ENCODE measurements at regions not wholly inside any gene's neighbourhood (a gene's known extent, or its start where the extent isn't known, plus 50 kb on each side); places are given as distances from the start of the nearest gene placed in this dataset.

DNA sequence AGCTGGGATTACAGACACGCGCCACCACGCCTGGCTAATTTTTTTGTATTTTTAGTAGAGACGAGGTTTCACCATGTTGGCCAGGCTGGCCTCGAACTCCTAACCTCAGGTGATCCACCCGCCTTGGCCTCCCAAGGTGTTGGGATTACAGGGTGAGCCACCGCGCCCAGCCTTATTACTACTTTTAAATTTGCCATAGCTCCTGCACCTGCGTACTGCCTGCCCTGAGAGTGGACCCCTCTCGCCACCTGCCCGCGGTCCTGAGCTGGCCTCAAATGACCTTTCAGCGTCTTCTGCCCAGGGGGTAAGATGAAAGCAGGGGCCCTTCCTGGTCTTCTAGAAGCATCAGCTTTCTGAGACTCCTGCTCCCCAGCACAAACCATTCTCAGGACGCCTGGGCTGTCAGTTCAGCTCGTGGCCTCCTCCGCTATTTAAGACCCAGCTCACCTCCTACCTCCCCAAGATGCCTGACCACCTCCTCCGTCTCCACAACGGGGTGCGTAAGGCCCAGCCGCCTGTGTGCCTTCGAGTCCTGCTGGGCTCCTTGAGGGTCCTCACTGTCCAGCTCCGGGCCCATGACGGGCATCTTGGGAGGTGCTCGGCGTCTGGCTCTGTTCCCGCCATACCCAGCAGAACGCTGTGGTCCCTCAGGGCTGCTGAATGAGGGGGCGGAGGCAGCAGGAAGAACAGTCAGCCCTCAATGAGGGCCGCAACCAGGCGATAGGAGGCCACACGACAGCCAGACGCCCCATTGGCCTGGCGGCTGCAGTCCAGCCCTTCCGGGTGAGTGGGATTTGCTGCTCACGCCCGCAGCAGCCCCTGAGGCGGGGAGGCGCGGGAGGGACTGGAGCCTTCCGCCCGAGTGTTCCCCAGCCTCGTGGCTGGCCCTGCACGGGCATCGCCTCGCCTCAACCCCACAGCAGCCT is 266.6 kb downstream of the TFCP2L1 start:
- no peak for DNase-seq (ENCODE audit: low read depth in 2 of 2)

DNA sequence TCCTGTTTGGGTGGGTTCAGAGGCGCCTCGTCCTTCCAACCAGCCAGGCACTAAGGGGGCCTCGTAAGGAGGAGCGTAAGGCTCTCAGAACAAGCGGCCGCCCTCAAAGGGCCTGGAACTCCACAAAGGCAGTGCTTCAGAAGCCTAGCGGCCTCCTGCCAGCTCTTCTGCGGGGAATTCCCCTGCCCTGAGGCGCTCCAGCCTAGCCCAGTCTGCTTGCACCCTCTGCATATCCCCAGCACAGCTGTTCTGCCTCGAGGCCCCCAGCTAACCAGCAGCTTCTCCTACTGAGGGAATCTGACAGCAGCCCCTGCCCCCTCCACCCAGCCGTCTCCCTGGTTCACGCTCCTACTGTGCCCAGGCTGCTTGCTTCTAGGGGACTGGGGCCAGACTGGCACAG is 265.9 kb downstream of the TFCP2L1 start:
- no peak for DNase-seq (ENCODE audit: low read depth in 2 of 2)

DNA sequence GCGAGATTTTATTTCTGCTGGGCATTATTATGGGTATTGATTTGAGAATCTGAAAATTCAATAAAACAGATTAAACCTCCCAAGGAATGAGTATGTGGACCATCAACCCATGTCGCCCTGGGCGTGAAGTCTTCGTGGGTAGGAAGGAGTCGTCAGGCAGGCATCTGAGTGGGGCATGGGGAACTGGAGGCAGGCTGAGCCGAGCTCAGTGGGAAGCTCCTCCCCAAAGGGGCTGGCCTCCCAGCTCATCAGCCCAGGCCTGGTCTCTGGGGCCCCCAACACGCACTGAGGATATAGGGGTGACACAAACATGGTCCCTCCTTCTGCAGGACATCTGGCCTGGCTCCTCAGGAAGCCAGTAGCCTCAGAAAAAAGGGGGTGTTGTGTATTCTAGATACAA is 265.2 kb downstream of the TFCP2L1 start:
- no peak for DNase-seq (ENCODE audit: low read depth in 2 of 2)

DNA sequence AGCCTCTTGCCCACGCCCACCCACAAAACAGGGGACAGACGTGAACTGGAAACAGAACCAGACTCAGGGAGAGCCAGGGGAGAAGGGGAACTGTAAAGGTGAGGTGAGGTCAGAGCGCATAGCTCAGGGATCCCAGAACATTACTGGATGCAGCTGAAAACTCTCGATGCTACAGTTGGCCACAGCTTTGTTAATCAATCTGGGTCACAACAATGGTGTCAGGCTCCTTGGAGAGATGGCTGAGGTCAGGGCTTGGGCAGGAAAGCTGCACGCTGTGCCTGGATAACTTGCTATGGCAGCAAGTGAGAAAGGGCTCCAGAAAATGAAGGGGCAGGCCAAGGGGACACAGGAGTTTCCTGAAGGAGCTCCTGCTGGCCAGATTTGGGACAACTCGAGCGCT is 263.3 kb downstream of the TFCP2L1 start:
- no peak for DNase-seq (ENCODE audit: low read depth in 2 of 2)

DNA sequence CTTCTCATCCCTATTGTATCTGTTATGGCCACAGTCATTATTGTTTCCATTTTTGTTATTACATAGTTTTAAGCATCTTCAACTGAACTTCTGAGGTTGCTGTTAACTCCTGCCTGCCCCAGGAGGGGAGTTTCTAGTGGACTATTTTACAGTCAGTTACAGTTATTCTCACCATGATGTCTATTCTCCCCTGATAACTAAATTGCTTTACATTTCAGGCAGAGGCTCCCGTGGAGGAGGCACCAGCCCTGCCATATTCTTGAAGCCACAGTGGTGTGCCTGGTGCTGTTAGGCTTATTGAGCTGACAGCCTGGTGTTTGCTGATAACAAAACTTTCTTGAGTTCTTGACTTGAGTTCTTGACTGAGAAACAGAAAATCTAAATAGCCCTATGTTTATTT is 256.4 kb downstream of the TFCP2L1 start:
- no peak for DNase-seq (ENCODE audit: low read depth in 2 of 2)

DNA sequence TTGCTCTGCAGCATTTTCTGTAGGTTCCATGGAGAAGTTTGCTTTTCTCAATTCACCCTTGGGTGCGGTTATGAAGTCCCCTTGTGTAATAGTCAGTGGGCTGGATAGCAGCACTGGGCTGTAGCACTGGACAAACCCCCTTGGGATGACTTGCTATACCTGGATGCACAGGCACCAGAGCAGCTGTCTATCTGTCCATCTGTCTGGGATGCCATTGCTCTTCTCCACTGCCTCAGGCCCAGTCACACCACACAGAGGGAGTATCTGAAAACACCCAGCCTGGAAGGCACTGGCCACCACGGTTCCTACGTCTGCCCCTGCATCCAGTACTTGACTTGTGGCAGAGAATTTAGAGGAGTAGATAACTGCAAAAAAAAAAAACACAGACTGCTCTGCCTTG is 254.5 kb downstream of the TFCP2L1 start:
- DNase-seq (ENCODE audit: low read depth in 2 of 2), result no peak

DNA sequence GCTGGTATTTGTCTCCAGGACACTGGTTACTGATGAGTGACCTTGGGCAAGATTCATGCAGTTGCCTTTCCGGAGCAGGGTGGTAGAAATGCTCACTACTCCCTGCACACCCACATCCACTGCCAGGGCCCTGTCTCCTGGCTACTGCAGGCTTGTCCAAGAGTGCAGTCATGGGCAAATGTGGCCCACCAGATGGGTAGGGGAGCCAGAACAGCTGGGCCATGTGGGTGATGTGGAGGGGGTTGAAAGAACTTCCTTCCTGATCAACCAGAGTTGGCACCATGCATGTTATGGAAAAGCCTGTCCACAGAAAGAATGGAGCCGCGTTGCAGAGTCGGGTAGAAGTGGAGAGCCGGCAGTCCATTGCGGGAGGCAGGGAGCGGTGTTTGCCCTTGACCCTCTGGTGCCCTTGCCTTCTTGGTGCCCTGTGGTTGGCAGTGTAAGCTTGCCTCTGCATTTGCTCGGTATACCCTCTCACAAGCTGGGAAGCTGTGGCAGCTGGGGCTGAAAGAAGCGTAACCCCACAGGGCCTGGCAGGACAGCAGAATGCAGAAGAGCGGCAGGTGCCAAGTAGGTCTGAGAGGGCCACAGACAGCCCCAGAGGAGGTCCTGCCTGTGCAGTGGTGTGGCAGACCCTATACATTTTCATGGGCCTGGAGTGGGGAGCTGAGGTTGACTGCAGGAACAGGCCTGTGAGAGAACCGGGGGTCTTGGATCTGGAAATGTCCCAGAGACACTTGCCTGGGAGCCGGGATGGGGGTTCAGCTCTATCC is 253.2 kb downstream of the TFCP2L1 start:
- no peak for DNase-seq (ENCODE audit: low read depth in 2 of 2)

DNA sequence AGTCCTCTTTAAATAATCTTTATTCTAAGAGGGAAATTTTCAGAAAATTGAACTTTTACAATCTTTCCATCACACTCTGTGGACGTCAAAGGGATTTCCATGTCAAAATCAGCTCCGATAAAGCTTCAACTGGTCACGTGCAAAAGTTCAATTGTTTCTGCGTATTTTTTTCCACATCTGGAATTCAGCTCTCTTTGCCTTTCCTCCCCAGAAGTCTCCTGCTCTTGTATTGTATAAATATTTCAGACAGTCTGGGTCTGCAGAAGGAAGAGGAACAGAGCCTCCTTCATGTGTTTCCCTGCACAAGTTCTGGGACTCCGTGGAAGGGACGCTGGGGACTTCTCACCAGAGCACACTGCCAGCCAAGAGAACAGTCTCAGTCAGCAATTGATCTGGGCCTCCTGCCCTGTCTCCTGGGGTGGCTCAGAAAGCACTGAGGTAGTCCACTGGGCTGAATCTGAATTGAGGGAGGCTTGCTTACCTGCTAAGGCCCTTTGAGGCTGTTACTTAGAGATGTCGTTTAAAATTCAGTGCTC is 251.5 kb downstream of the TFCP2L1 start:
- no peak for DNase-seq (ENCODE audit: low read depth in 2 of 2)

DNA sequence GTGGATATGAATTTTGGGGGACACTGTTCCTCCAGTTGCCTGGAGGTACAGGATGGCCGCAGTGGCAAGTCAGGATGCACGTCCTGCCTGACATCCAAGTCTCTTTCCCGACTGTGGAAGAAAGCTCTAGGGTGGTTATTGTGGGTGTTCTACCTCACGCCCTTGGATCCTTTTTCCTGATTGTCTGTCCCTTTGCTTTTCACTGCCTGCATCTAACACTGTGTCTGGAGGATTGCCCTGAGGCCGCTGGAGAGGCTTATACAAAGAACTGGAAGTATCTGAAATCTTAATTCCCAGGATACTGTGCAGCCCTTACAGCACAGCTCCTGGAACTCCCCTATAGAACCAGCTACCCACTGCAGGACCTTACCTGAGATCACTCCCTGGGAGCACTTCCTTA is 250.5 kb downstream of the TFCP2L1 start:
- DNase-seq (ENCODE audit: low read depth in 2 of 2), result no peak

DNA sequence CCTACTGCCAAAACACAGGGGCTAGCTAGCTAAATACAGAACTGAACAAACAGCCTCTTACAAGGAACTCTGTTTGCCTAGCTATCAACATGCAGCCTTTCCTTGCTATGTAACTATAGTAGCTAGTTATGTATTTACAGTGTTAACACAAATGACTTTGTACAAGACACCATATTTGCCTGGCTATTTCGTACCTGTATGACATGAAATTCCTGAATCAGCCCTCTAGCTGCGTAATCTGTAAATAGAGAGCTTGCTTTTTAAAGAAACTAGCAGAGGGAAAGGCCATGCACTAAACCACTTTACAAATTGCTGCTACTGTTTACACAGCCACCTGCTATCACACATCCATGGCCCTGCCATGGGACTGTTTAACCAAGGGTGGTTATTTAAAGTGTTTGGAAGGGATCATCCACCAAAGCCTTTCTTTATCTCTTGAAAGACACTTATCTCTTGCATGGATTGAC is 248.7 kb downstream of the TFCP2L1 start:
- no peak for DNase-seq (ENCODE audit: low read depth in 2 of 2)

DNA sequence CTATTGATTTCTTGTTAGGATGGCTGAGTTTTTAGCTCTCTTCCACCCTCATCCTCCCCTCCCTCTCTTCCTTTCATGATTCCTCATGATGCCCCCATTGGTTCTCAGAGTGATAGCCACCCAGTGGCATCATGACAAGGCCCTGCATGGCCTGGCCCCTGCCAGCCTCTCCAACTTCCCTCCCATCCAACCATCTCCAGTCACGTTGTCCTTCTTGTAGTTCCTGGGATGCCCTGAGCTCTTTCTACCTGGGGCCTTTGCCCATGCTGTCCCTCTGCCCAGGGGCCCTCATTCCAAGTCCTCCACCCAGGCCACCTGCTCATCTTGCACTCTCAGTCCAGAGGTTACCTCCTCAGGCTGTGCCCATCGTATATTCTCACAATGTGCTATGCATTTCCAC is 247.5 kb downstream of the TFCP2L1 start:
- no peak for DNase-seq (ENCODE audit: low read depth in 2 of 2)

DNA sequence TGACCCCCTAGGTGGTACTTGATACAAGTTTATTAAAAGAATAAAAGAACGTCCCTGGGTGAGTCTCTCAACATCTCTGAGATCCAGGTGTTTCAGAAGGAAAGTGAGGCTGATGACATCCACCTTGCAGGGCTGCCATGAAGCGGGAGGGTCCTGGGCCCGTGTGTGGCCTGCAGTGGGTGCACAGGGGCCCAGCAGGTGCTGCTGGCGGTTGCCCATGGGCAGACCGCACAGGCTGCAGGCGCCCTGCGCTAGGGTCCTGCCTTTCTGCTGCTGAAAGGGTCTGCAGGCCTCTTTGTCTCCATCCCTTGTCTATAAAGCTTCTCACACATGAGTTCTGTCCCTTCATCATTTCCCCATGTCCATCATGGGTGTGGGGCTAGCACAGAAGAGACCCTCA is 247.0 kb downstream of the TFCP2L1 start:
- DNase-seq (ENCODE audit: low read depth in 2 of 2), result no peak

DNA sequence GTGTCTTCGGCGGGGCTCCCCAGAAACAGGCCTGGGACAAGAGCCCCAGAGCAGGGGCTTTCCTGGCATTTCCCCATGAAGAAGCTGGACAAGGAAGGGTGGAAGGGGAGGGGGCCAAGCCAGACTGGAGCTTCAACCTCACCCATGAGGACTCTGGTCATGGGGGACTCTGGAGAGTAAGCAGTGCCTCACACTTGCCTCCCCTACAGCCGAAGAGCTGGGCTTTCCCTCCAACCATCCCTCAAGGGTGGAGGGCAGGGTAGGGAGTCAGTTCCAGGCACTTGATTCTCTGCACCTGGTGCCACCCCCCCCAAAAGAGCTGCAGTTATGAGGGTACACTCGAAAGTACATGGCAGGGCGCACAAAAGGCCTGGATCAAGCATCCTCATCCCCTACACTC is 246.6 kb downstream of the TFCP2L1 start:
- DNase-seq (ENCODE audit: low read depth in 2 of 2), result no peak

DNA sequence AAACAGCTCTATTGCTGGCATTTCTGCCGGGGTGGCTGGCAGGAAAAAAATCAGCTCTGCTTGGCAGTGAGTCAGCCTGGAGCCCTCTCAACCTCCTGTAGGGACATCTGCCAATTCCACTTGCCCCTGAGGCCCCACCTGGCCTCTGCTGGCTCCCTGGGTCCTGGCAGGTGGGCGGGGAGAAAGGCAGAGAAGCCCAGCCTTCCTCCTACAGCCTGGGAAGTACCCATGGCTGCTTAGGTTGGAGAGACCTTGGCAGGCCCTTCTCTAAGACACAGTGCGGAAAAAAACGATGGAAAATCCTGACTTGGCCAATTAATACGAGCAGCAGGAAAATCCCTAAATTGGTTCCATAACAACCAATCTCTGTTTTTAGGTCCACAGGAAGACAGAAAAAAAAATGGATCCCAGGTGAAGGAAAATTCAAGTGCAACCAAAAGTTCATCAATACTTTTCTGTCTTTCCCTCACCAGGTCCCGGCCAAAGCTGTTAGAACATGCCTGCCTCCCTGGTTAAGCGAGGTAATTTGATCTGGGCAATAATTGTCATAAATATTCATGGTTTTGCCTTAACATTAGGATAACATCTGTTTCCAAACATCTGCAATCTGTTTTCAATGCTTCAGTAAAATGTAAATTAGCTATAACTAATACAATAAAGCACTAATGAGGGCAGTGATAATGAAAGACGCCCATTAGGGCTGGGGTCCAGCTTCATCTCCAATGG is 245.9 kb downstream of the TFCP2L1 start:
- DNase-seq (ENCODE audit: low read depth in 2 of 2), result no peak

DNA sequence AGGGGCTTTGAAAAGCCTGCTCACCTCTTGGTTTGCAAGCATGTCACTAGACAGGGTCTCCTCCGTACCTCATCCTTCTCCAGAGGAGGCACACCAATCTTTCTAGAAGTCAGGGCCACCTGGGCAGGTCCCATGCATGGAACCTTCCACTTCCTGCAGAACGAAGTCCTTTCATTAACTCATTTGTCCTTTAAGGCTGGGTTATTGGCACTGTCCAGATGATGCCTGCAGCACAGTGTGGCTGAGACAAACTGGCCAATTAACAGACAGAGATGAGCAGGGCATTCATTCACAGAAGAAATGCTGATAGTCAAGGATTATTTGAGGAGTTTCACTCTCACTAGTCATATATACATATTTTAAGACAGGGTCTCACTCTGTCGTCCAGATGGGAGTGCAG is 245.3 kb downstream of the TFCP2L1 start:
- DNase-seq (ENCODE audit: low read depth in 2 of 2), result no peak

DNA sequence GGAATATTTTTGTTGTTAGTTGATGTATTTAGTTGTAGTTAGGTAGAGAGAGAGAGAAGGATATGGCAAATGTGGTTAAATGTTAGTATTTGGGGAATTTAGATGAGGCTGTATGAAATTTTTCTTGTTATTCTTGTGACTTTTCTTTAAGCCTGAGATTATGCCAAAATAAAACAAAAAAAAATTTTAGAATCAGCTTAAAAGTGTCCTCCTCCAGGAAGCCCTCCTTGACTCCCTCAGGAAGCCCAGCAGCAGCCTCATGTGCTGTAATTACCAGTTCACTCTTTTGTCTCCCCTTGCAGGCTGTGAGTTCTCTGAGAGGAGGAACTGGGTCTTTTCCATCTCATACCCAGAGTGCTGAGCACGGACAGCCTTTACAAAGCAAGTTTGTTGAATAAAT is 243.5 kb downstream of the TFCP2L1 start:
- no peak for DNase-seq (ENCODE audit: low read depth in 2 of 2)

DNA sequence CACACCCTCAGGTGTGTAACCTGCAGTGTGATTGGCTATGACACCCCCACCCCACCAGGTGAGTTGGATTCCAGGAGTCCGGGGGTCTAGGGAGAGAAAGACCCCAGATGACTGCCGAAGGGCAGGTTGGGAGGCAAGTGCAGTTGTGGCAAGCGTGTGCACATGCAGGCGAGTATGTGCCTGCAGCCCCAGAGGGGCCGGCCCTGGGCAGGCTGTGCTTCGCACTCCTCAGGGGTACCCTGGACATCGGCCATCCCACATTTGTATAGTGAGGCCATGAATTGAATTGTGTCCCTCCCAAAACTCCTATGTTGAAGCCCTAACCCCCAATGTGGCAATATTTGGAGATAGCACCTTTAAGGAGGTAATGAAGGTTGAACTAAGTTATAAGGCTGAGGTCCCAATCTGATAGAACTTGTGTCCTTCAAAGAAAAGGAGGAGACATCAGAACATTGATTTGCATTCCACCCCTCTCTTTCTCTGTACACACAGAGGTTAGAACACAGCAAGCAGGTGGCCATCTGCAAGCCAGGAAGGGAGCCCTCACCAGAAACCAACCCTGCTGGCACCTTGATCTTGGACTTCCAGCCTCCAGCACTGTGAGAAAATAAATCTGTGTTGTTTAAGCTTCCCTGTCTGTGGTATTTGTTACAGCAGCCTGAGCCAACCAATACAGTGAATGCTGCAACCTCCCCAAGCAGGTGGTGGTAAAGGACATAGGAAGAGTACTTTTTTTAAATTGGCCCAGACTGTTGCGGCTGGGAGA is 241.8 kb downstream of the TFCP2L1 start:
- DNase-seq (ENCODE audit: low read depth in 2 of 2), result no peak

DNA sequence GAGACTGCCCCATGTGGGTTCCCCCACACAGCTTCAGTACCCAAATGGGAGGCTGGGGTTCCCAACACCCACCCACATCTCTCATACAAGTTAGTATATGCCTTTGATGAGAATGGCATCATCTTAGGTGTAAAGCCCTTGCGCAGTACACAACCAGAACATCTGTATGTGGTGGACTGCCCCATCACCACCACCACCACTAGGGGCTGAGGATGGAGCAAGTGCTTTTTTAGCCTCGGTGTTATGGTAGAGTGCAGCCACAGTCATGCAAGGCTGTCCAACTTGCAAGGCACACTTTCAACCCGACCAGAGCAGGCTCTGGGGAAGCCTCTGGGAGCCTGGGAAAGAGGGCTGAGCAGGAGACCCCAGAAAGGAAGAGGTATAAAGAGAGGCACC is 241.2 kb downstream of the TFCP2L1 start:
- no peak for DNase-seq (ENCODE audit: low read depth in 2 of 2)

DNA sequence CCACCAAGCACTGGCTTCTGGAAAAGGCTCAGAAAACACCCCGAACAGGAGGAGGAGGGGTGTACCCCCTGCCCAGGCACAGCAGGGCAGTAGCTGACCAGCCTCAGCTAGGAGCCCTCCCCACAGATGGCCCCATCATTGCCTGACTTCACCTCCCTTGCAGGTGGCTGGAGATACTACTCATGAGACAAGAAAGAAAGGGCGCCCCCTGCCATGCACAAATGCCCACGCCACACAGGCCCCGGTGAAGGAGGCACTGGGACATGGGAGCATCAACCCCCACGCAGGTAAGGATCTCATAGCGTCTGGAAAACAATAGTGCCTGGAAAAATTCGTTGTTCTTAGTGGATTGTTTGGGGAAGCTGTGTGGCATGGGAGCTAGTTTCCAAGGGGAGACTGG is 240.6 kb downstream of the TFCP2L1 start:
- DNase-seq (ENCODE audit: low read depth in 2 of 2), result no peak

DNA sequence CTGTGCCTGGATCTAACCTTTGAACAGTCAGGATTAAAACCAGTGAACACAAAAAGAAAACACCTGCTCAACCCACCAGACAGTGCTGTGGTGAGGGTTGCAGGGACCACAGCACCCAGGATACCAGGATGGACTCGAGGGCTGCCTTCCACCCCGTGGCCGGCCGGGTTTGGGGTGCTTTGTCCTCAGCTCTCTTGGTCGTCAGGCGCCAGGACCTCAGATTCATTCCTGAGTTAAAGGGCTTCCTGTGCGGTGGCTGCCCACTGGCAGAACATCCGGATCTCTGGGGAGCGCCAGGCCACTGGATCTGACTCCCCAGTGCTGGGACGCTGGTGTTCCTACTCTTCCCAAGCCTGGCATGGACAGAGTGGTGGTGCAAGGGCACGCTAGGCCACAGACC is 239.8 kb downstream of the TFCP2L1 start:
- DNase-seq (ENCODE audit: low read depth in 2 of 2), result no peak

DNA sequence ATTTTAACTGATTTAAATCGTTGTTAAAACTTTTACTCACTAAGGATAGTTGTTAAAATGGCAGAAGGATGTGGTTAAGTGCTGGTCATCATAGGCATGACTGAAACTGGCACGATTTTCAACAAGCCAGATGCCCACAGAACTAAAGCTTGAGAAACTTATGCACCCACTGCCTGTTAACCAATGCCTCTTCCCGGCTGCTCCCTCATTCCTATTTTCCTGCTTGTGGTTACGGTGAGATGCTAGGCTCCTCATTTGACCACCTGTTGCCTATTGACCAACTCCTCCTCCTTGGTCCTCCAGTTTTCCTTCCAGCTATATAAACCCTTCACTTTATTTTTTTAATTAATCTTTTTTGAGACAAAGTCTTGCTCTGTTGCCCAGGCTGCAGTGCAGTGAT is 238.7 kb downstream of the TFCP2L1 start:
- no peak for DNase-seq (ENCODE audit: low read depth in 2 of 2)
